ENCODE measurements at regions not wholly inside any gene's neighbourhood (a gene's known extent, or its start where the extent isn't known, plus 50 kb on each side); places are given as distances from the start of the nearest gene placed in this dataset.

- TF ChIP-seq, protein P1, sequence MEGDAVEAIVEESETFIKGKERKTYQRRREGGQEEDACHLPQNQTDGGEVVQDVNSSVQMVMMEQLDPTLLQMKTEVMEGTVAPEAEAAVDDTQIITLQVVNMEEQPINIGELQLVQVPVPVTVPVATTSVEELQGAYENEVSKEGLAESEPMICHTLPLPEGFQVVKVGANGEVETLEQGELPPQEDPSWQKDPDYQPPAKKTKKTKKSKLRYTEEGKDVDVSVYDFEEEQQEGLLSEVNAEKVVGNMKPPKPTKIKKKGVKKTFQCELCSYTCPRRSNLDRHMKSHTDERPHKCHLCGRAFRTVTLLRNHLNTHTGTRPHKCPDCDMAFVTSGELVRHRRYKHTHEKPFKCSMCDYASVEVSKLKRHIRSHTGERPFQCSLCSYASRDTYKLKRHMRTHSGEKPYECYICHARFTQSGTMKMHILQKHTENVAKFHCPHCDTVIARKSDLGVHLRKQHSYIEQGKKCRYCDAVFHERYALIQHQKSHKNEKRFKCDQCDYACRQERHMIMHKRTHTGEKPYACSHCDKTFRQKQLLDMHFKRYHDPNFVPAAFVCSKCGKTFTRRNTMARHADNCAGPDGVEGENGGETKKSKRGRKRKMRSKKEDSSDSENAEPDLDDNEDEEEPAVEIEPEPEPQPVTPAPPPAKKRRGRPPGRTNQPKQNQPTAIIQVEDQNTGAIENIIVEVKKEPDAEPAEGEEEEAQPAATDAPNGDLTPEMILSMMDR (IDR thresholded peaks at IDR 0.05): no peak
- TF ChIP-seq POLR2A (IDR thresholded peaks at IDR 0.05) (no peak), EP300 (IDR thresholded peaks at IDR 0.05; ENCODE audit: low read depth) (no peak), POLR2AphosphoS5 (IDR thresholded peaks at IDR 0.05) (no peak)
Observed at GRCh38 chr5:168187614-168188013, 103.8 kb upstream of the WWC1 start.

Data from transverse colon (tissue), 4 donors.